ACC112 (cell line): ENCODE measurements at regions not wholly inside any gene's neighbourhood (a gene's known extent, or its start where the extent isn't known, plus 50 kb on each side); places are given as distances from the start of the nearest gene placed in this dataset.

ENCODE experiments used
- H2AFZ ChIP-seq: fragments of 200-600 bp; sonication (generic); one replicate; pipeline ENCODE4 v1.6.0; 2017; ENCODE audit warnings: antibody characterized with exemption, low read length; ENCODE audit not compliant: unreplicated experiment
- H3K27ac ChIP-seq: fragments of 200-600 bp; sonication (generic); 2 replicates; pipeline ENCODE4 v1.5.1; 2014; ENCODE audit warnings: low read depth, mild to moderate bottlenecking, antibody characterized with exemption, low read length, moderate library complexity
- H3K27me3 ChIP-seq: fragments of 200-600 bp; sonication (generic); 2 replicates; pipeline ENCODE4 v1.6.1; 2014; ENCODE audit warnings: mild to moderate bottlenecking, antibody characterized with exemption, low read length, moderate library complexity, mixed read lengths; ENCODE audit not compliant: insufficient read depth
- H3K36me3 ChIP-seq: fragments of 200-600 bp; sonication (generic); 2 replicates; pipeline ENCODE4 v1.6.1; 2016; ENCODE audit warnings: mild to moderate bottlenecking, antibody characterized with exemption, low read length, moderate library complexity, mixed read lengths; ENCODE audit not compliant: insufficient read depth
- H3K4me1 ChIP-seq: fragments of 200-600 bp; sonication (generic); one replicate; pipeline ENCODE4 v1.6.1; 2016; ENCODE audit warnings: low read length, mixed read lengths; ENCODE audit not compliant: insufficient read depth, unreplicated experiment, control insufficient read depth
- H3K4me3 ChIP-seq: fragments of 200-600 bp; sonication (generic); 2 replicates; pipeline ENCODE4 v1.5.1; 2014; ENCODE audit warnings: mild to moderate bottlenecking, low read depth, low read length
- H3K79me2 ChIP-seq: fragments of 200-600 bp; sonication (generic); one replicate; pipeline ENCODE4 v1.6.0; 2016; ENCODE audit warnings: low read length; ENCODE audit not compliant: control insufficient read depth, unreplicated experiment, insufficient read depth

GRCh38 chr10:123519861-123520260 is 146.3 kb upstream of the GPR26 start:
- H2AFZ ChIP-seq = no peak overlapping the region
- no peaks in the 10 kb centered on the region for H3K36me3 ChIP-seq
- H3K27me3 ChIP-seq = no peaks in the 10 kb centered on the region
- H3K4me1 ChIP-seq = no peaks in the 10 kb centered on the region
- no peak overlapping the region for H3K27ac ChIP-seq
- no peaks in the 10 kb centered on the region for H3K79me2 ChIP-seq
- no peak overlapping the region for H3K4me3 ChIP-seq

GRCh38 chr10:123521076-123521475 is 145.1 kb upstream of the GPR26 start:
- H3K79me2 ChIP-seq = no peaks in the 10 kb centered on the region
- H3K27ac ChIP-seq = no peak overlapping the region
- H3K4me3 ChIP-seq = no peak overlapping the region
- no peaks in the 10 kb centered on the region for H3K36me3 ChIP-seq
- H3K27me3 ChIP-seq = no peaks in the 10 kb centered on the region
- H3K4me1 ChIP-seq = no peaks in the 10 kb centered on the region
- no peak overlapping the region for H2AFZ ChIP-seq

GRCh38 chr10:123521556-123521955 is 144.6 kb upstream of the GPR26 start:
- Histone ChIP-seq H3K4me3 (no peak overlapping the region), H3K4me1 (no peaks in the 10 kb centered on the region), H3K36me3 (no peaks in the 10 kb centered on the region), H3K27ac (no peak overlapping the region), H3K79me2 (no peaks in the 10 kb centered on the region), H2AFZ (no peak overlapping the region), H3K27me3 (no peaks in the 10 kb centered on the region)

- no peak overlapping the region for H3K27ac ChIP-seq
- no peak overlapping the region for H3K4me3 ChIP-seq
- no peaks in the 10 kb centered on the region for H3K4me1 ChIP-seq
- no peak overlapping the region for H2AFZ ChIP-seq
- no peaks in the 10 kb centered on the region for H3K79me2 ChIP-seq
- H3K27me3 ChIP-seq = no peaks in the 10 kb centered on the region
- no peaks in the 10 kb centered on the region for H3K36me3 ChIP-seq
These were observed 143.3 kb upstream of the GPR26 start for GRCh38 chr10:123522702-123523312.

- H3K27me3 ChIP-seq = no peaks in the 10 kb centered on the region
- H3K79me2 ChIP-seq = no peaks in the 10 kb centered on the region
- no peaks in the 10 kb centered on the region for H3K36me3 ChIP-seq
These were observed 142.3 kb upstream of the GPR26 start for GRCh38 chr10:123523833-123524232.

GRCh38 chr10:123526356-123527064 is 139.6 kb upstream of the GPR26 start:
- H3K36me3 ChIP-seq = no peaks in the 10 kb centered on the region

More at GRCh38 chr10:123523833-123524232, 142.3 kb upstream of the GPR26 start:
- no peak overlapping the region for H2AFZ ChIP-seq
- H3K4me3 ChIP-seq = no peak overlapping the region
- H3K27ac ChIP-seq = no peak overlapping the region
- no peaks in the 10 kb centered on the region for H3K4me1 ChIP-seq

GRCh38 chr10:123527151-123527550 is 139.0 kb upstream of the GPR26 start:
- Histone ChIP-seq H3K27me3 (no peaks in the 10 kb centered on the region), H3K4me1 (no peaks in the 10 kb centered on the region), H3K79me2 (no peaks in the 10 kb centered on the region), H3K36me3 (no peaks in the 10 kb centered on the region), H3K27ac (no peak overlapping the region), H3K4me3 (no peak overlapping the region), H2AFZ (no peak overlapping the region)

More at GRCh38 chr10:123526356-123527064, 139.6 kb upstream of the GPR26 start:
- no peaks in the 10 kb centered on the region for H3K79me2 ChIP-seq
- no peaks in the 10 kb centered on the region for H3K4me1 ChIP-seq
- no peak overlapping the region for H3K27ac ChIP-seq
- no peak overlapping the region for H2AFZ ChIP-seq
- H3K4me3 ChIP-seq = no peak overlapping the region
- no peaks in the 10 kb centered on the region for H3K27me3 ChIP-seq

GRCh38 chr10:123529146-123529760 is 136.9 kb upstream of the GPR26 start:
- H3K27me3 ChIP-seq = no peaks in the 10 kb centered on the region
- no peaks in the 10 kb centered on the region for H3K36me3 ChIP-seq
- no peaks in the 10 kb centered on the region for H3K79me2 ChIP-seq
- no peak overlapping the region for H3K27ac ChIP-seq
- no peaks in the 10 kb centered on the region for H3K4me1 ChIP-seq
- H3K4me3 ChIP-seq = no peak overlapping the region
- no peak overlapping the region for H2AFZ ChIP-seq

- no peaks in the 10 kb centered on the region for H3K36me3 ChIP-seq
- H3K4me3 ChIP-seq = no peak overlapping the region
- H3K27me3 ChIP-seq = no peaks in the 10 kb centered on the region
- H2AFZ ChIP-seq = no peak overlapping the region
- H3K27ac ChIP-seq = no peak overlapping the region
- H3K79me2 ChIP-seq = no peaks in the 10 kb centered on the region
- H3K4me1 ChIP-seq = no peaks in the 10 kb centered on the region
These were observed 135.8 kb upstream of the GPR26 start for GRCh38 chr10:123530166-123530870.

GRCh38 chr10:123535386-123535785 is 130.8 kb upstream of the GPR26 start:
- Histone ChIP-seq H3K4me1 (no peaks in the 10 kb centered on the region), H3K36me3 (no peaks in the 10 kb centered on the region), H3K79me2 (no peaks in the 10 kb centered on the region), H3K4me3 (no peak overlapping the region), H3K27me3 (no peaks in the 10 kb centered on the region), H3K27ac (no peak overlapping the region), H2AFZ (no peak overlapping the region)
